Progenitor cell of endocrine pancreas (in vitro differentiated cells): ENCODE measurements at regions not wholly inside any gene's neighbourhood (a gene's known extent, or its start where the extent isn't known, plus 50 kb on each side); places are given as distances from the start of the nearest gene placed in this dataset.

ENCODE experiments used
- DNase-seq: peaks from one replicate; pipeline ENCODE4 v3.0.0; 2021; ENCODE audit warnings: low spot score; ENCODE audit not compliant: unreplicated experiment
- H3K27ac Mint-ChIP-seq: 2 replicates; pipeline ENCODE4 v1.8.0; 2021; ENCODE audit warnings: mild to moderate bottlenecking, moderate library complexity, mixed read lengths
- H3K27me3 Mint-ChIP-seq: 2 replicates; pipeline ENCODE4 v1.8.0; 2021; ENCODE audit warnings: mixed read lengths
- H3K36me3 Mint-ChIP-seq: 2 replicates; pipeline ENCODE4 v1.8.0; 2022; ENCODE audit warnings: mixed read lengths; ENCODE audit not compliant: insufficient read depth
- H3K4me1 Mint-ChIP-seq: 2 replicates; pipeline ENCODE4 v1.8.0; 2021; ENCODE audit warnings: low read depth, mixed read lengths
- H3K4me3 Mint-ChIP-seq: 2 replicates; pipeline ENCODE4 v1.8.0; 2021; ENCODE audit warnings: low read depth, mild to moderate bottlenecking, moderate library complexity, mixed read lengths
- H3K9me3 Mint-ChIP-seq: 2 replicates; pipeline ENCODE4 v1.8.0; 2021; ENCODE audit warnings: low read depth, mixed read lengths
- TF ChIP-seq, protein P1 (sequence below): fragments of 200-600 bp; sonication (generic); IDR thresholded peaks from one replicate; pipeline ENCODE4 v1.5.0; 2021; ENCODE audit warnings: antibody characterized with exemption, mild to moderate bottlenecking; ENCODE audit not compliant: unreplicated experiment

GRCh38 chr1:234997201-234997895 lies 131.3 kb downstream of the TOMM20 start:
- H3K27ac Mint-ChIP-seq: no peak overlapping the region
- no peaks in the 10 kb centered on the region for H3K27me3 Mint-ChIP-seq
- H3K4me3 Mint-ChIP-seq: no peak overlapping the region
- H3K4me1 Mint-ChIP-seq: peaks cover 7% of the 10 kb centered on the region
- TF ChIP-seq, protein P1, sequence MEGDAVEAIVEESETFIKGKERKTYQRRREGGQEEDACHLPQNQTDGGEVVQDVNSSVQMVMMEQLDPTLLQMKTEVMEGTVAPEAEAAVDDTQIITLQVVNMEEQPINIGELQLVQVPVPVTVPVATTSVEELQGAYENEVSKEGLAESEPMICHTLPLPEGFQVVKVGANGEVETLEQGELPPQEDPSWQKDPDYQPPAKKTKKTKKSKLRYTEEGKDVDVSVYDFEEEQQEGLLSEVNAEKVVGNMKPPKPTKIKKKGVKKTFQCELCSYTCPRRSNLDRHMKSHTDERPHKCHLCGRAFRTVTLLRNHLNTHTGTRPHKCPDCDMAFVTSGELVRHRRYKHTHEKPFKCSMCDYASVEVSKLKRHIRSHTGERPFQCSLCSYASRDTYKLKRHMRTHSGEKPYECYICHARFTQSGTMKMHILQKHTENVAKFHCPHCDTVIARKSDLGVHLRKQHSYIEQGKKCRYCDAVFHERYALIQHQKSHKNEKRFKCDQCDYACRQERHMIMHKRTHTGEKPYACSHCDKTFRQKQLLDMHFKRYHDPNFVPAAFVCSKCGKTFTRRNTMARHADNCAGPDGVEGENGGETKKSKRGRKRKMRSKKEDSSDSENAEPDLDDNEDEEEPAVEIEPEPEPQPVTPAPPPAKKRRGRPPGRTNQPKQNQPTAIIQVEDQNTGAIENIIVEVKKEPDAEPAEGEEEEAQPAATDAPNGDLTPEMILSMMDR: no peak
- no peaks in the 10 kb centered on the region for H3K9me3 Mint-ChIP-seq
- no peaks in the 10 kb centered on the region for H3K36me3 Mint-ChIP-seq
- no peak for DNase-seq

DNA sequence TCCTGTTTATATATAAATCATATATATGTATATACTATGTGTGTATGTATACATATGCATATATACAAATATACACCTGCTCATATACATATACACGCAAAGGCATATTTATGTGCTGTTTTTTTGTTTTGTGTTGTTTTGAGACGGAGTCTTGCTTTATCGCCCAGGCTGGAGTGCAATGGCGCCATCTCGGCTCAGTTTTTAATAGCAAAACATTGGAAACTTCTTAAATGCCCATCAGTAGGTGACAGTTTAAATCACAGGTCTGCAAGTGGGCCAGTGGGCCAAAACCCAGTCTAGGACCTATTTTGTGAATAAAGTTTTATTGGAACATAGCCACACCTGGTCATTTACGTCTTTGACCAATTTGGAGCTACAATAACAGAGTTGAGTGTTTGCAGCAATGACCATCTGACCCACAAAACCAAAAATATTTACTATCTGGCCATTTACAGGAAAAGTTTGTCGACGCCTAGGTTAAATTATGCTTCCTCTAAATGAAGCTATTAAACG lies 132.3 kb downstream of the TOMM20 start:
- H3K36me3 Mint-ChIP-seq: no peaks in the 10 kb centered on the region
- no peaks in the 10 kb centered on the region for H3K27me3 Mint-ChIP-seq
- H3K4me1 Mint-ChIP-seq: peaks cover 7% of the 10 kb centered on the region
- no peak for DNase-seq
- H3K9me3 Mint-ChIP-seq: peaks cover 1% of the 10 kb centered on the region
- TF ChIP-seq, protein P1: no peak
- H3K4me3 Mint-ChIP-seq: no peak overlapping the region
- no peak overlapping the region for H3K27ac Mint-ChIP-seq

- Mint-ChIP-seq H3K27ac (no peak overlapping the region), H3K36me3 (no peaks in the 10 kb centered on the region), H3K4me1 (peaks cover 5% of the 10 kb centered on the region), H3K9me3 (peaks cover 3% of the 10 kb centered on the region), H3K4me3 (no peak overlapping the region), H3K27me3 (no peaks in the 10 kb centered on the region)
- TF ChIP-seq, protein P1: no peak
- no peak for DNase-seq
Measured at GRCh38 chr1:234994436-234995295, 134.0 kb downstream of the TOMM20 start.

DNA sequence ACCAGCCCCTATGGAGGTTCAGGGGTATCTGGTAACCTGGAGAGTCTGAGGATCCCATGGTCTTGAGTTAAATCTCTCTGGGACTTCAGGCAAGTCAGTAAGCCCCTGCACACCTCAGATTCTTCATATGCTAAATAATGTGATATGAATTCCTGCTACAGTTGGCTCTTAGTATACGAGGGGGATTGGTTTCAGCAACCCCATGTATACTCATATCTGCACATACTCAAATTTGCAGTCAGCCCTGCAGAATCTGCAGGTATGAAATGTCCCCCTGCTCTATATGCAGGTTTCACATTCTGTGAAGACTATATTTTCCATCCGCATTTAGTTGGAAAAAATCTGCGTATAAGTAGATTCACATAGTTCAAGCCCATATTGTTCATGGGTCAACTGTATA lies 136.6 kb downstream of the TOMM20 start:
- Mint-ChIP-seq H3K9me3 (peaks cover 3% of the 10 kb centered on the region), H3K36me3 (no peaks in the 10 kb centered on the region), H3K27ac (no peak overlapping the region), H3K27me3 (no peaks in the 10 kb centered on the region), H3K4me3 (no peak overlapping the region), H3K4me1 (peaks cover 17% of the 10 kb centered on the region)
- no peak for DNase-seq
- TF ChIP-seq, protein P1: no peak
